Stimulated activated CD8-positive, alpha-beta memory T cell treated with anti-CD3 and anti-CD28 coated beads, Interleukin-2, amount 100 ng/mL, for 1 hour (primary cell): ENCODE measurements at regions not wholly inside any gene's neighbourhood (a gene's known extent, or its start where the extent isn't known, plus 50 kb on each side); places are given as distances from the start of the nearest gene placed in this dataset.
"Not testable (repeated sequence)": the region's sequence is repeated elsewhere in the genome, so short reads cannot be mapped to it uniquely, and the experiment has no call there.

Experiments
- DNase-seq, 2 donors: peaks; one replicate each; pipeline ENCODE4 v3.0.0-alpha.2; 2020; ENCODE audit warnings: low read depth in 2 of 2

DNA sequence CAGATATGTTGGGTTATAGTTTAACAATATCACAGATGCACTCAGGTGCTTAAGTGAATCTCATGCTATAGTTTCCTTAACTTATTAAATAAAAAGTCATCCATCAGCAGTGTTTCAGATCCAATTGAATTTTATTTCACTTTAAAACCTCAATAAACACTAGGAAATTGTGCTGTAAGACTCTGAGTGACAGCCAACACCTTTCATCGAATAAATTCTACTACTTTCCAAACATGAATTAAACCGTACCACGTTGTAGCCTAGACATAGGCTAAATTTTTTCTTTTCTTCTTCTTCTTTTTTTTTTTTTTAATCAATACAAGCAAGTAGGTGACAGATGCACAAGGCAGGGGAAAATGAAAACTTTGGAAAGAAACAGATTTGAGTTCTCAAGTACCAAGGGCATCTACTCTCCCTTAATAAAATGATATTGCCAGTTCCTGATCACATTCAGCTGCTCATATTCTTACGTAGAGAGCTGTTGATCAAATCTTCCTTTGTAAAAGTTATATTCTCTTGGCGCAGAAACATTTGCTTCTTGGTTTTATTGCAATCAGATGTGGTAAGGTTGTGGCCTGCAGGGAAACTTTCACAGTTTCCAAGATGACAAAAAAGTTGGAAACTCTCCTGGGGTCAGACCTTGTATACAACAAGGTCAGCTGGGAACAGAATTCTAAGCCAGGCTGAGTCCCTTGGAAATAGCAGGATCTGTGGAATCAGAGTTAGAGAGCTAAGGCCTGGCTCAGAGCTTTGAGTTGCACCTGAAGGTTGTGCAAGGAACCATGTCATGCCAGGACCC is 147.7 kb downstream of the CD47 start:
- no peak for DNase-seq

DNA sequence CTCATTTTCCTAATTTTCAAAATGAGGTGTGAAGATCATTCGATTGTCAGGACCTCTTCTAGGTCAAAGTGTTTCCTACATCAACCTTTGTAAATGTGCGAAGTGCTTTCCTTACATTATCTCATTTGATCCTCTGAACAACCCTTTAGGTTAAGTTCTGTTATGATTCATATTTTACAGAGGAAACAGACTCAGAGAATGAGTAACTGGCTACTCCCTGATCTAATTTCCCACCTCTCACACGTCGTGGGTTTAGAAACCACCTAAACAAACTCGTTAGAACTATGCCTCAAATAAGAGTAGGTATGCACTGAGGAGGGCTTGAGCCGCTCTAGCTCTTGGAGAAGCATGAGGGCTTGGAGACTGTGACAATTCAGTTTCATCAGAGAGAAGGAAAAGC is 148.6 kb downstream of the CD47 start:
- DNase-seq = no peak

DNA sequence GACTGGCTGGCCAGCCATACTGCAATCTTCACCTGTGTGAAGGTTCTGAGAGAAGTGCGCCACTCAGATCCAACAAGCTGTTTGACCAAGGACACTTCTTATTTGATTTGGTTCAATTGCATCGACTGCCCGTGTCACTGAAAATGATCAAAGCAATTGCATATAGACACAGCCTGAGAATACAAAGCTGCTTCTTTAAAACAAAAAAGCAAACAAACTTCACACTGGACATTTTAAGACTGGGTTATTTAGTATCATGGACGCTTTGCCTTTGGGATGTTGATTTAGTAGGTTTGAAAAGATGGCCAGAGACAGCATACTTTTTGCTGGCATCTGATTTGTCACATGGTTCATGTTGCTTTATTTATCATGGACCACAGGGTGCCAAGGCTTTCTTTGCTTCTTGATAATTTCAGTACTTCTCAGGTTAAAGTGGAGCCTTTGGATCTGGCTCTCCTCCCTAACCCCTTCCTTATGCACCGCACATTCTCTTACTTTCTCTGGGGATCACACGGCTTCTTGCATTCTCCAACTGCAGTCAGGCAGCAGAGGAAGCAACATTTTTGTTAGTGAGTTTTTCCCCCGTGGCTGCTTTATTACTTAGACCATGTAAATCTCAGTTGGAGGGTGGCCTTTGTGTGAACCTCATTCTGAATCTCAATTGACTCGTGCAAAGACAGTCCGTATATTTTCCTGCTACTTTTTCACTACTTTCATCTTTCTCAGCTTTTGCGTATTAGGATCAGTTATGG is 151.0 kb downstream of the CD47 start:
- DNase-seq = no peak

DNA sequence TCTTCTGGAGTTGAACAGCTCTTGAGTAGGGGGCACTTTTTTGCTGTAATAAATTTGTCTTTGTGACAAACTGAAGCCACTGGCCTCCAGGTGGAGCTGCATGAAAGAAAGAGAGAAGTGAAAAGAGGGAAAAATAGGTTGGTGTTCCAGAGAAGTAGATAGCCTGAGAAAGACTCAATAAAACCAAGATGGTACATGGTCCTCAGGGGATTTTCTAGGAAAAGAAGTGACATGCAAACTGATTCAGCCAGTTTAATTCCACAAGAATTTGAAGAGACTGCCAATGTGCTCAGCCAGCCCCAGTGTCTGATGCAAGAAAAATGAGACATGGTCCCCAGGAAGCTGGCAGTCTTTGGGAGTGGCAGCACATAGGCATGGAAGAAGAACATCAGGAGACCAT is 152.7 kb downstream of the CD47 start:
- DNase-seq = no peak

DNA sequence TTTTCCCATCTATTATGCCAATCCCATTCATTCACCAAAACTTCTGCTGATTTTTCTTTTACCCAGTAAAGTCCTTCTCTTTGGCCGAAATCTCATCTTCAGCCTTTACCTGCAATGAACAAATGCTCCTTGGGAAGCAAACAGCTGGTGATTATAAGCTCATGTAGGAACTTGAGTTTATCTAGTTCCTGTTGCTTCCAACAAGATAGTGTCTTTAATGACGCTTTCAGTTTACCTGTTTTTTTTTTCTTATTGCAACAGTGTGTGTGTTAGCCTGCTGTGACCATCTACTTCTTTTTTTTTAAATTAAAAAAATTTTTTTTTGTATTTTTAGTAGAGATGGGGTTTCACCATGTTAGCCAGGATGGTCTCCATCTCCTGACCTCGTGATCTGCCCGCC is 156.0 kb downstream of the CD47 start:
- no peak for DNase-seq

DNA sequence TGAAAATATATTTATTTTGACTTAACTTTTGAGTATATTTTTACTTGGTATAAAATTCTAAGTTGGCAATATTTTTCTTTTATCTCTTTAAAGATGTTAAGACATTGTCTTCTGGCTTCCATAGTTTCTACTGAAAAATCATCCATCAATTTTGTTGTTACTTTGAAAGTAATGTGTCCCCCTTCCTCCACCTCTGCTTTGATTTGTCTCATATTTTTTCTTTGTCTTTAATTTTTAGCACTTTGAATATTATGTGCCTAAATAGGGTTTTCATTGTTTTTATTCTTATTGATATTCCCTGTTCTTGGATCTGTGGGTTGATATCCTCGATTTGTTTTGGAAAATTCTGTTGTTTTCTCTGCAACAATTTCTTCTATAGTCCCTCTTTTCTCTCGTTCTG is 157.4 kb downstream of the CD47 start:
- DNase-seq = no peak

DNA sequence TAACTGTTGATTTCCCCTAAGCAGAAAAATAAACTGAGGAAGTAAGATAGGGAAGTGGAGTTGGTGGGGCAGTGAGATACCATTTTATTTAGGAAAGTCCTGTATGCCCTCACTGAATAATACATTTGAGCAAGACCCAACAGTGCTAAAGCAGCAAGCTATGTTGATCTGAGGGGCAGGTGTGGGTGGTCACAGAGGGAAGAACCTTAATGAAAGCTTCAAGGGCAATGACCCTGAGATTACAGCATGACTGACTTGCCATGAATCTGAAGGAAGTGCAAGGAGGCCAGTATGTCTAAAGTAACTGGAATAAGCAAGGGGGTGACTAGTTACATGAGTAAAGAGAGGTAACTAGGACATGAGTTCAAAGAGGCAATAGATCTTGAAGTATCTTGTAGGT is 159.5 kb downstream of the CD47 start:
- no peak for DNase-seq

DNA sequence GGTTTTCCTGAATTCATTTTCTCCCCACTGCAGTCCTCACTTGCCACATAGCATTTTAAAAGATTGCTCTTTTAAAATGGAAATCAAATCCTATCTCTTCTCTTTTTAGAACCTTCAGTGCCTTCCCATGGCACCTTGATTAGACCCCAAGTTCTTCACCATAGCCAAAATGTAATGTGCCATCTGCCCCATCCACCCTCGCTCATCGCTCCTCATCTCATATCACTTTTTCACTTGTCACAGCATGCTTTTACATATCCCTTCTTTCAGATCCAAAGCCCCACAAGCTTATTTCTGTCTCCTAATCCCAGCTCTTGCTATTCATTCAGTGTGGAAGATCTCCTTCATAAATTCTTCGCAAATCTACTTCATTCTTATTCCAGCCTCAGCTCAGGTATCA is 161.7 kb downstream of the CD47 start:
- DNase-seq = no peak

DNA sequence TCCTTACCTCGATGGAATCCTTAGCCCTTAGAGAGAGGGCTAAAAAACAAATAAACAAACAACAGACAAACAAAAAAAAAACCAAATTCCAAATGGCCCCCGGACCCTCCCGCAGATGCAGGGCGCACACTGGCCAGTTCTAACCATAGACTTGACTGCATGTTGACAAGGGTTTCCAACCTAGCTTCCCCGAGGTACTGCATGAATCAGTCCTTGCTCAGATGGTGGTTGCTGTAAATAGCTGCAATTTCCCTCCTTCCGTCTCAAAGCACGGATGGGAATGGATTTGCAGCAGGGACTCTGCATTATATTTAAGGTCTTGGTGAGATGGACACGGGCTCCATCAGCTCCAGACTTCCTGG is 162.8 kb downstream of the CD47 start:
- no peak for DNase-seq

DNA sequence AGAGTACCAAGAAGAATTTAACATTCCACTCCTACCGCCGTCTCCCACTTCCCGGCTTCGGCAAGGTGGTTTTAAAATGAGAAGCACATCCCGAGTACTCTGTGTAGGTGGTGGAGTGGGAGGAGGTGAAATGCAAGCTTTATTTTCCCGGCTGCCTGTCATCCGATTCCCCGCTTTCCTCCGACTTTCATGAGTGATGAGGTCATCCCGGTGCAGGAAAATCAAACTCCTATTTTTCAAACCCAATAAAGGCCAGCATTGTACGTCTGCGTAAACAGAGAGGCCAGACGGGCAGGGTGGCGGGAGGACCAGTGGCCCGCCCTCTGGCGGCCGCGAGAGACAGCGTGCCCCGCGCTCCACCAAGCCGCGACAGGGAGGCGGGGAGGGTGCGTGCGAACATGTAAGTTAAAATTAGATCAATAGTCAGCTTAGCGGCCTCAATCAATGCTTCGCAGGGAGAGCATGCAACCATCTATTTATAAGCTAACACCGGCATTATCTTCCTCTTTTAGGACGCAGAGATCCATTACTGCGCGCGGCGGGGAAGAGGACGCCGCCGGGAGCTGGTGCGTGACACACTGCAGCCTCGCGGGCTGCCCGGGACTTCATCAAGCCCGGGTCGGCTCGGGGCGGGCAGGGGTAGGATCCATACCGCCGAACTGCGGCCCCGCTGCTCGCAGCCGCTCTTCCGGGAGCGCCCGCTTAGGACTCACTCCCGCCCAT is 163.3 kb downstream of the CD47 start:
- peak; percentile 19 to 41 for DNase-seq

DNA sequence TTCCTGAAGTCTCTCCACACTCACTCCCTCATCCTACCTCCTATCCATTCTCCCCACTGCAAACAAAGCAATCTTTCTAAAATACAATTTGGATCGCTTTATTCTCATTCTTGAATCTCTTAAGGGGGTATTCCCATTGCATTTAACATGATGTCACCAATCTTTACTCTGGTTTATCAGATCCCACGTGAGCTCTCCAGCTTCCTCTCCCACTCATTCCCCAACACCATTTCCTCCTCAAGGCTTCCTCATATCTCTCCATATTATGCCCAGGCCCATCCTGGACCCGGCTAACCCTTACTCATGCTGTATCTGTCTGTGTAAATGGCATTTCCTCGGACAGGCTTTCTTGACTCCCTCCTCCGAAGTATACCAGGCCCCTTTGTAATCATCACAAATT is 165.0 kb downstream of the CD47 start:
- DNase-seq = no peak

DNA sequence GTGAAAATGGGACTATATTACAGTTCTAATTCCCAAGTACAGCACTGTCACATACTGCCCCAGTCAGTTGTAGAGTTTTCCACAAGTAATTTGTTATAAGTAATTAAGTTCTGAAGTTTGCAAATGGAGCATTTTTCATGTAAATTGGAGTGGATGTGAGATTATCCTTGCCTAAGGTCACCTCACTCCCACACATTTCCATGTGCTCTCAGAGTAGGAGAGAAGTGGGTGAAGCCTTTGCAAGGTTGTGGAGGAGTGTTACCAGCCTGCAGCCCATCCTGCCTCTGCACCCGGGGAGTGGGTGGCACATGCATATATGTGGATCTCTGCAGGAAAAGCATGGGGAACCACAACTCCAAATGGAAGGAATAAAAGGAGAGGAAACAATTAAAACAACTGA is 169.8 kb downstream of the CD47 start:
- DNase-seq = no peak

DNA sequence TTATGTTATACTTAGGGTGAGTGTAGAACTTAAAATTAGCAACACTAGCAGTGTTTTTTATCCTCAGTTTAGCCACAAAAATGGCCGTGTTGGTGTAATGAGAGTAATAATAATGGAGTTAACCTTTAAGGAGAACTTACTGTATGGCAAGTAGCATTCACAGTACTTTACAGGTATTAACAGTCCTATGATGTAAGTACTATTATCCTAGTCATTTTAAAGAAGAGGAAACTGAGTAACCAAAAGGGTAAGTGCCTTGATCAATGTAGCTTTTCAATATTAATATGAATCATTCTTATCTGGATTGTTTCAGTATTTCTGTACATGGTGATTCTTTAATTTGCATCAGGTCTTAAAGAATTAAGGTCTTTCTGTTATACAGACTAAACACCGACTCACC is 170.3 kb downstream of the CD47 start:
- no peak for DNase-seq

DNA sequence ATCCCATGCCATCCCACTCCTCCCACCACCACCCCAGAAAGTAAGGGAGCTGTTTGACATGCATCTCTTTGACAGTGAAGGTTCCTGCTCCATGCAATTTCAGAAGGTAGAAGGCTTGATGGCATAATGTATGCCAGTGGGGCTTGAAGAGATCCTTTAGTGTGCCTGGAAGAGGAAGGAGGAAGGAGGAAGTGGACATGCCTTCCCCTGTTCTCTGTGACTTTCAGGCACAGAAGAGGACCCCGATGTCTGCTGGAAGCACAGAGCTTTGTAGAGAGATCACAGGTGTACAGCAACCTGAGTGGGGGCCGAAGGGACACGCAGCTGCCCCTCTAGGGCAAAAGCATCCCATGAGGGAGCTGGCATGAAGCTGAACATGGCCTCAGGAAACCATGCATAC is 171.6 kb downstream of the CD47 start:
- no peak for DNase-seq

DNA sequence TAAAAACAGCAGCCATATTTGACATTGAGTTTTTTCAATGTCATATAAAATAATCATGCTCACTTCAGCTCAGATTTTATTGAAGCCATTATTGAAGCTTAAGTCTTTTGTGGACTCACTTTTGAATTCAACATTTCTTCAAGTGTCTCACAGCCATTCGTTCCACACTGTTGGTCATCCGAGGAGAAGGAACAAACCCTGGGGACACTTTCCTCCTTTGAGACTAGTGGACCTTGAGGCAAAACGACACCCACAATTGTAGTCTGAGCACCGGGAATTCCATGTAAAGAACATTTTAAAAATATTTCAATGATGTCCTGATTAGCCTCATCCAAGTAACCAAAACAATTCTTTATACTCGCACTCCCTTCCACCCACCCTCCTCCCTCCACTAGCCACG is 174.7 kb downstream of the CD47 start:
- DNase-seq = no peak

DNA sequence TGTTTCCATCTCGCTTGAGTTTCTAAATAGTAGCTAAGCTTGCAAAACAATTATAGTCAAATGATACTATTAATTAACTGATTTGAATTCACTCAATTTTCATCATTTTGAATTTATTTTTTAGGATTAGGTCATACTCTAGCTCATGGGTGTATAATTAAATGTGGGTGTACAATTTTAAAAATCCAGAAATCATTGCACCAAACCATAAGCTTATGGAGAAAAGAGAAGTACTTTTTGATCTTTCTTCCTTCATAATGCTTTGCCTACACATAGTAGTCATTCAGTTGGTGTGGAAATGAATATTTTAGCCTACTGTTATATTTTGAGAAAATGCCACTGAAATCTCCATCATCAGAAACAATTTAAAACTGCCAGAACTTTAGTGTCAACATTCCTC is 175.1 kb downstream of the CD47 start:
- DNase-seq = no peak

DNA sequence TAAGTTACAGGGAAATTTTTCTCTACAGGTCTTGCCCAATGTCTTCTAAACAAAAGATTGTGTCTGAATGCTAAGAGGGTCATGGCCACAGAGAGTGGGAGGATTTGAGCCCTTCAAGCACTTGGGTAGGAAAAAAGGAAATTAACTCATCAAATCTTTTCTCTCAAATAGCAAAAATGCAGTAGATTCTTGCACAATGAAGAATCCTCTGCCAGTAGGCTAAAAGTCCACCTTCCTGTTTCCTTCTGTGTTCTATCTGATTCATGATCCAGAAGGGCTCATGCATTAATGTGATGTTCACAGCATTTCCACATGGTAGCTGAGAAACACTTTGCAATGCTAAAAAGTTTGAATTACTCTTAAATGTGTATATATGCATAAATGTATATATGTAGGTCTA is 177.1 kb downstream of the CD47 start:
- no peak for DNase-seq

DNA sequence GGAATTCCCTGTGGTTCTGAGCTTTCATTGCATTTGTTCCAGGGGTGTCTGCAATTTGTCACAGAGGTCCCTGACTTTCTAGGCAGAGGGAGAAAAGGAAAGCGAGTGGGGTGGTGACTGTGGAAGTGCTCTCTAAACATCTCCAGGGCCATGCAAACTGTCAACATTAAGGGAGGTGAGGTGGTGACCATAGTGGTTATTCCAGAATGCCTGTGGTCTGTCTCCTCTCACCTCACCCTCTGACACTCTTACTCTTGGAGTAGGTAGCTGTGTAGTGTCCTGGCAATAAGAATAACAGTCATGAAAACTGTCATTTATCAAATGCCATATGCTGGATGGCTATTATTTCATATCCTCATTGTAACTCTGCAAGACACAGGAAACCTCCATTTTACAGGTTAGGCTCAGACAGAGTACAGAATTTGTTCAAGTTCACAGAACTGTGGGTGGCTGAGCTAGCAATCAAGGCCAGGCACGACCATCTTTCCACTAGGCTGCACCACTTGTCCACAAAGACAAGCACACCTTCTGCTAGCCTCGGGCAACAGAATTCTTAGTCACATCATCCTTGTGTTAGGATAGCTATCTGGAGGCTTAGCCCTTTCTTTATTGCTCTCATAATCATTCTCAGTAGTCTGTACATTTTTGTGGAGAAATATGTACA is 179.4 kb downstream of the CD47 start:
- DNase-seq = no peak

DNA sequence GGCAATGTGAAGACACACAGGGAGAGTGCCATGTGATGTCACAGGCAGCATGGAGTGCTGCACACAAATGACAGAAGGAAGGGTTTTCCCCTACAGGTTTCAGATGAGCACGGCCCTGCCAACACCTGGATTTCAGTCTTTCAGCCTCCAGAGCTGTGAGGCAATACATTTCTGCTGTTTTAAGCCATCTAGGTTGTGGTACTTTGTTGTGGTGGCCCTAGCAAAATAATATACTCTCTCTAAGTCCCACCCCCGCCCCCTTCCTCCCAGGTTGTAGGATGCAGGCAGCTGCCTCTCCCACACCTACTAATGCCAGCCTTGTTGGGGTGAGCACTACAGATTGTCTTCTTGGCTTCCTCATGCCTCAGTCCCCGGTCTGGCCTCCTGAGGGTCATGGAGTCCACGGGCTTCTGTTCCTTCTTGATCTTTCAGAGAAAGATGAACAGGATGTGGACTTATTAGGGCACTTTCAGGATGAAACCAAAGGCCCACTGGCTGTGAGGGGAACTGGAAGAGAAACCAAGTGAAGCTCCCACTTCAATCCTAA is 180.0 kb downstream of the CD47 start:
- no peak for DNase-seq

DNA sequence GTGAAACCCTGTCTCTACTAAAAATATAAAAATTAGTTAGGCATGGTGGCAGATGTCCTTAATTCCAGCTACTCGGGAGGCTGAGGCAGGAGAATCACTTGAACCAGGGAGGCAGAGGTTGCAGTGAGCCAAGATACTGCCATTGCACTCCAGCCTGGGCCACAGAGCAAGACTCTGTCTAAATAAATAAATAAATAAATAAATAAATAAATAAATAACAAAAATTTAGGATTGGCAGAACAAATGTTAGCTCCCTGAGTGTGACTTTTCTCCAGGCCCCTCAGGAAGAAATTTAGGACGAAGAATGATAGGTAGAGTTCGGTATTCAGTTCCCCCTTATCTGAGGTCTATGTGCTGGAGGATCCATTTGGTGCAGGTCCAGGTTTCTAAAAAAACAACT is 181.2 kb downstream of the CD47 start:
- DNase-seq = not testable (repeated sequence)

DNA sequence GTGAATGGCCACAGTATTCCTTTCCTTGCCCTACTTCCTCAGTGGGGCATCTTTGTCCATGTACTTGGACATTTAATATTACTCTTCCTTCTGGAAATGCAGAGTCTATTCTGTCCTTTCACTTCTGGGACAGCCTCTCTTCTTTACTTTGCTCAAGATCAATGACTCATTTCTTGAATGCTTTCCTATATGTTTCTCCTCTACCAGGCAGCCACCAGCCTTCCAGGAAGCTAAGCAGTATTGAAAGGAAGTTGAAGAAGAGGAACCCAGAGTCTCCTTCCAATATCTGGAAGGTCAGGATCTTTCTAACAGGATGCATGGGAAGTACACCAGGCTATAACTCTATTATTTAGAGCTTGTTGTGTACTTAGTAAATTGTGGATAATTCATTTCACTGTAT is 182.8 kb downstream of the CD47 start:
- DNase-seq = no peak

DNA sequence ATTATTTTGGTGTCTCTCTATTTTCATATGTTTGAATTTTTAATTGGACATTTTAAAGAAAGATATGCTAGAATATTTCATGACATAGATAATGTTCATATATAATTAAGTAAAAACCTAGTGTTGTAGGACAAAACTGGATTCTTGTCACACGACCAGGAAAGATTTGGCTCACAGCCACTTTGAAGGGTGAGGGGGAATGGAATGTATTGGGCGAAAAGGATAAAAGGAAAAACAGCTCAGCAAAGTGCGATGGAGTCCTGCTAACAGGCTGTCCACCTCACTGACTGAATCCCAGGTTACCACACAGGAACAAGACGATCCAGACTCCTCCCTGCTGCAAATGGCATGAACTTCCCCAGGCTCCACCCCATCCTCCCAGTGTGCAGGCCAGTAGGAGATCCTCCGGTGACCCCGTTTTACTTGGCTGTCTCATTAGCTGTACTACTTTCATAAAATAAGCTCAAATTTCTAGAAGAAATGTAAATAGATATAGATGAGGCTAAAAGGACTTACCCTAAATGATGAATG is 186.2 kb downstream of the CD47 start:
- DNase-seq = no peak
